T-helper 1 cell (primary cell): ENCODE measurements at regions not wholly inside any gene's neighbourhood (a gene's known extent, or its start where the extent isn't known, plus 50 kb on each side); places are given as distances from the start of the nearest gene placed in this dataset.

ENCODE experiments used
- DNase-seq, 5 donors: peaks; one replicate each; pipeline ENCODE4 v3.0.0-alpha.2; 2012 to 2020

- no peak for DNase-seq
Measured at GRCh38 chr15:95267481-95267880, 1036.1 kb downstream of the MCTP2 start.

DNA sequence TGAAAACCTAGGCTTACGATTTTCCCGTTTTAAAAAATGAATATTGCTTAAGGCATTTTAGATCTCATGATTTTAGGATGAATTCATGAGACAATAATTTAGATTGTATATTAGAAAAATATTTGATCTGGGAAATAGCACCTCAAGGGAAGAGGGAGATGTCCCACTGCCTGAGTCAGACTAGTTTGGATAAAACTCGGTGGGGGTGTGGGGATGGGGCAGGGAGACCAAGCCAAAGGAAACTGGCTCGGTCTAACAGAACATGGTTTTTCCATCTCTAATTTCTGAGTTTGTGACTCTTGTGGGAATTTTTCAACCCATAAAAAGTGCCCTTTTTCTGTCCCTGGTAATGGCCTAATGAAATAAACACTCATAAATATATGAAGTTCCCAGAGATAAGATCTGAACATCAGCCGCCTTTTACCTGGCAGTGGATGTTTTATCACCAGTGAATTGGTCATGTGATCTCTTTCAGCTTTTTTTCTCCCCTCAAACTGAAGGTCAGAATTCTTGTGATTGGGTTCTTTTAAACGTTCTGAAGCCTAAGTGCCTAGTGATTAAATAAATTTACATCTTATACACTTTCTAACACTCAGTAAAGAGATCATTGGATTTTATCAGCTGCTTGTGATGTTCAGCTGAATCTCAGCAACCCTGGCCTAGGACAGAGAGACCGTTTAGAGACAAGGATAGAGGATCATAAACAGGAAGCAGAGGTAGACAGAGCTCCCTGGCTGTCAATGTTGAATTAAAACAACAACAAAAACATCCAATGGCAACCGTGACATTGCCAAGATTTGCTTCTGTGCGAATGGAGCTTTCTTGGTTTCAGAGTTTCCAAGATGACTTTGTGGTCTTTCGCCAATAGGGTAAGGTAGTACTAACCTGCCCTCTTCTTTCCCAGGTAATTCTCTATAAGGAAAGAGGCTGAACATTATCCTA lies 1038.2 kb downstream of the MCTP2 start:
- no peak for DNase-seq

GRCh38 chr15:95274101-95274500 lies 1042.7 kb downstream of the MCTP2 start:
- DNase-seq, result no peak

DNA sequence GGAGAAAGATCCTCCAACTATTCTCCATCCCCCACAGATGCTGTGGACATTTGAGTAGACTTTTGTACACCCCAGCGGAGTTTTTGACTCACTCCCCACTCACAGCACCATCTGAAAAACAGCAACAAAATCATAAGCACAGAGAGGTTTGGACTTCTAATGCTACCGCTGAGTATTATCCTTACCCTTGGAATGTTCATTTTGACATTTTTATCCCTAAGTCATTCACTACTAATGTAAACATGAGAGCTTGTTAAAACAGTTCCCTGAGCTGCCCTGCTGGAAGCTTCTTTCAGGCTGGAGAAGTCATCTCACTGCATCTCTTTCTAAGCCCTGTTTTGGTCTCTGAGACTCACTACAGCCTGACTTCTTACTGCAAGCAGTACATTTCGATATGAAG lies 1045.9 kb downstream of the MCTP2 start:
- DNase-seq, result no peak

- DNase-seq, result no peak
Measured at GRCh38 chr15:95278532-95279245, 1047.3 kb downstream of the MCTP2 start.

GRCh38 chr15:95279277-95280019 lies 1048.1 kb downstream of the MCTP2 start:
- DNase-seq, result no peak

- no peak for DNase-seq
Measured at GRCh38 chr15:95280711-95281110, 1049.3 kb downstream of the MCTP2 start.

GRCh38 chr15:95281470-95281869 lies 1049.0 kb upstream of the NR2F2 start:
- DNase-seq, result no peak

- DNase-seq, result peak in 1 of 5 donors; percentile 37
Measured at GRCh38 chr15:95284492-95284891, 1046.0 kb upstream of the NR2F2 start.

GRCh38 chr15:95284933-95285421 lies 1045.5 kb upstream of the NR2F2 start:
- peak in 1 of 5 donors; percentile 69 for DNase-seq

- no peak for DNase-seq
Measured at GRCh38 chr15:95286352-95286880, 1044.1 kb upstream of the NR2F2 start.

DNA sequence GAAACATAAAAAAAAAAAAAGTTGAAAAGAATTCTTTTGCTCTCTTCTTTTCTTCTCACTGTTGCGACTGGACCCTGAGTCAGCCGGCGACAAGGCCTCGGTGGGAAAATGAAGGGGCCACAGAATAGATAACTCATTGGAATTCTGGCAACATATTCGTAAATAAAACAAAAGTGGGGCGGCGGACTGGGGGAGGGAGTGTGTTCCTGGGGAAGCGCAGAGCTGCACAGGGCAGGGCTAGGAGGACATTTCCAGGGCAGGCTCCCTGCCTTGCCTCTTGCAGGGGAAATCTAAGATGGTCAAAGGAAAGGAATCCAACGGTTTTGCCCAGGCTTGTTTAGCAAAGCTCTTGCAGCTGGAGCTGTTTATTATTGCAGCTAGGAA lies 1042.8 kb upstream of the NR2F2 start:
- DNase-seq, result no peak

DNA sequence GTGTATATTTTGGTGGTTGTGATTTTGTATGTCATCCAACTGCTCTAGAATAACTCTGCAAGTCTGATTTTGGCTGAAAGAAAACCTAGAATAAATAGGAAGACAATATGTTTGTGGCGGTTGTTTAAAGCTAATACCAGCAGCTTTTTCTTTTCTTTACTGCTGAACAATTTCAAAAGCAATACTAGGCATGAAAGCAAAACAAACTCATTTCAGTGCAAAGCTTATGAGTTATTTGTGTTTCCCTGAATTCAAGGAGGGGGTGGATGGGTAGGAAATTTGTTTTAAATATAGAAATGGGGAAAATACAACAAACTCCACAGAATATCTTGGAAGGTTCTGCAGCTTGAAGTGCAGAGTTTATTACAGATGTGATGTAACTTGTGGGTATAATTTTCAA lies 1041.9 kb upstream of the NR2F2 start:
- DNase-seq, result no peak

DNA sequence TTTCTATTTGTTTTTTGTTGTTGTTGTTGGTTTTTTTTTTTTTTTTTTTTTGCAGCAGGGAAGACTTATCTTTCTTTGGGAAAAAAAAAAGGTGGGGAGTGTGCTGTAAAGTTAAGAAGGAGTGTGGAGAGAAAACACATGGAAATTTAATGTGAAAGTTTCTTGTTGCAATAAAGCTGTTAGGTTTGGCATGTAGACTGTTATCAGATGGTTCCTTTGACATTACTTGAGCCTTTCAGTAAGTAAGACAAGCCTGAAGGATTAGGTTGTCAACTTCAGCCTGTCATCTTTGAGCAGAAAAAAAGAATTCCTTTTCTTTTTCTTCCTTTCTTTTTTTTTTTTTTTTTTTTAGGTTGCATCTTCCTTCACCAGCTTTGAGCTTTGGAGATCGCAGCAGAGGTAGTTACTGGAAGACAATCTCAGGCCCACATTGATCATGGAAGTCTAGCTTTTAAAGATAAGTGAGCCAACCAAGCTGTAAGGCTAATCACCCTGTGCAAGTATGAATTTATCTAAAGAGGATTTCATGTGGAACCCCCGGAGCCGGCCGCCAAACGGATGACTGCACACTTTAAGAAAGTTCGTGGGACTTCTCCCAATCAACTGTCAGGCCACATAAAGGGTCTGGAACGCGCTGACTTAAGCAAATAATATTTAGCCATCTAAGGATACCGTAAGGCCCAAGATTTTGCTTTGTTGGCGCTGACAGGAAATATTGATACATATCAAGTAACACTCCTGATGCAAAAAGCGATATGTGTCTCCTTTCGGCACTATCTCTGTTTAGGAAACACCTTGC lies 1040.1 kb upstream of the NR2F2 start:
- DNase-seq, result no peak

- peak in 1 of 5 donors; percentile 25 for DNase-seq
Measured at GRCh38 chr15:95291898-95292472, 1038.5 kb upstream of the NR2F2 start.

- DNase-seq, result no peak
Measured at GRCh38 chr15:95292785-95293450, 1037.6 kb upstream of the NR2F2 start.

GRCh38 chr15:95293456-95294031 lies 1037.0 kb upstream of the NR2F2 start:
- no peak for DNase-seq

DNA sequence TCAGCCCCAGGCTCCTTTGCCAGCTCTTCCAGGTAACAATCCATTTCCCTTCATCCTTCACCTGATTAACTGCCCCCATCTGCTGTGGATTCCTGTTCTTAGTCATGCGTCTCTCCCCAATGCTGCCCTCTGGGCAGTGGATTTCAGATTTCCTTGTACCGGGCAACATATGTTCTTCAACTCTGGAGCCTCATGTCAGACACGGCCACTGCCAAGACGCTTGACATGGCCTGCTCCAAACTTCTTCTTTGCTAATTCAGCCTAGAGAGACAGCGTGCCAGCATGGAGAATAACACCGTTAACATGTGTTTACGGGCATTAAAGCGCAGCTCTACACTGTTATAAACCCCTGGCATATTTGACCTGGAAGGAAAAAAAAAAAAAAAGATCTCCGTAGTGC lies 1035.1 kb upstream of the NR2F2 start:
- no peak for DNase-seq

DNA sequence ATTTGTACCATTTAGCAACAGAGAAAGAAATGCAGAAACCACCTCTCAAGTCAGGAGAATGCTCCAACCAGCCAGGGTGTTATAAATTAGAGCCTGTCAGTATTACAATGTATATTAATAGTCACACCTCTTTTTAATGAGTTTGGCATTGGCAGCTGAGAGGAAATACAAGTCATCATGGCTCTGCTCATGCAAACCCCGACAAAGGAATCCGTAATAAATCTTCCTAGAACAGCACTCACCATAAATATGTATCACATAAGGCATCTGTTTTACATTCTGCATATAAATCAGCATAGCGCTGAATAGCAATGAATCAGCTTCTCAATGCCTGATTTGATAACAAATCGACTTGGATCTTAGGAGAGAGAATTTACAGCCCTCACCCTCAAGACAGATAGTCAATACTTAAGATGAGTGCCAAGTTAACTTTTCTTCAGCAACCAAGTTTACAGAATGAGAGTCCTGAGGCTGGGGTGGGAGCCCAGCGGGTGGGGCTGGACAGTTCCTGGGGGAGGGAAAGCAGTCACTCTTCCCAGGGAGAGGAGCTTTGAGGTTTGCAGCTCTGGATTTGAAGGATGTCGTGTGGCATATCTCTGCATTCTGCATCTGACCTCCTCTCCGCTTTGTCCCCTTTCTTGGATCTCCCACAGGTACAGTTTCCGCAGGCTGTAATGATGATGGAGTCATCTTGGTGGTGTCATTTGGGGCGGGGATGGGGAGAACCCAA lies 1034.4 kb upstream of the NR2F2 start:
- no peak for DNase-seq

GRCh38 chr15:95296643-95297042 lies 1033.9 kb upstream of the NR2F2 start:
- no peak for DNase-seq
